ENCODE measurements at regions not wholly inside any gene's neighbourhood (a gene's known extent, or its start where the extent isn't known, plus 50 kb on each side); places are given as distances from the start of the nearest gene placed in this dataset.

DNA sequence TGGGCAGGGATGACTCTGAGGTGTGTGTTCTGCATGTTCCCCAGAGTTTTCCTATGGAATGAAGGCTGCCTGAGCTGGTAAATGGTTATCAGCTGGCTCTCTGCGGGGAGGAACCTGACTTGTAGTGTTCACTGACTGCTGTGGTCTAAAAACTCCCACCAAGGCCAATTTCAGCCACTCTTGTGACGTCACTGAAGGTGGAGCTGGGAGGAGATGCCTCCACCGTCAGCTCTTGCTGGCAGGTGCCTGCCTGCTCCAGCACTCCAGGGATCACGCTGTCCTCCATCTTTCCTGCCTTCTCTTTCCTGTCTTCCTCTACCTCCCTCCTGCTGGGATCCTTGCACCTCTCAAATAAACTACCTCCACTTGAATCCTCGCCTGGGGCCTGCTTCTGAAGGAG lies 209.5 kb upstream of the HS6ST1 start:
- BruUV-seq (replicated peaks), result no TSS peak
- no peak overlapping the region for H3K27ac ChIP-seq (ENCODE audit: low read length)
- DNase-seq, result no peak
- peaks cover 13% of the 10 kb centered on the region for H3K27me3 ChIP-seq (ENCODE audit: low read length)
- ChIA-PET CTCF (no interaction called here), POLR2A (ENCODE audit: unreplicated experiment) (no interaction called here)
- H3K4me1 ChIP-seq (ENCODE audit: insufficient read depth, low read length), result no peaks in the 10 kb centered on the region
- no peaks in the 10 kb centered on the region for H3K36me3 ChIP-seq (ENCODE audit: low read depth, low read length)
- no peak overlapping the region for H3K9ac ChIP-seq (ENCODE audit: low read length)
- no peaks in the 10 kb centered on the region for H3K79me2 ChIP-seq (ENCODE audit: low read length)
- H4K20me1 ChIP-seq (ENCODE audit: low read length), result no peaks in the 10 kb centered on the region
- H3K9me3 ChIP-seq (ENCODE audit: low read length), result no peaks in the 10 kb centered on the region
- no peaks in the 10 kb centered on the region for H3F3A ChIP-seq (ENCODE audit: low read length, unreplicated experiment)
- TF ChIP-seq, protein P1, sequence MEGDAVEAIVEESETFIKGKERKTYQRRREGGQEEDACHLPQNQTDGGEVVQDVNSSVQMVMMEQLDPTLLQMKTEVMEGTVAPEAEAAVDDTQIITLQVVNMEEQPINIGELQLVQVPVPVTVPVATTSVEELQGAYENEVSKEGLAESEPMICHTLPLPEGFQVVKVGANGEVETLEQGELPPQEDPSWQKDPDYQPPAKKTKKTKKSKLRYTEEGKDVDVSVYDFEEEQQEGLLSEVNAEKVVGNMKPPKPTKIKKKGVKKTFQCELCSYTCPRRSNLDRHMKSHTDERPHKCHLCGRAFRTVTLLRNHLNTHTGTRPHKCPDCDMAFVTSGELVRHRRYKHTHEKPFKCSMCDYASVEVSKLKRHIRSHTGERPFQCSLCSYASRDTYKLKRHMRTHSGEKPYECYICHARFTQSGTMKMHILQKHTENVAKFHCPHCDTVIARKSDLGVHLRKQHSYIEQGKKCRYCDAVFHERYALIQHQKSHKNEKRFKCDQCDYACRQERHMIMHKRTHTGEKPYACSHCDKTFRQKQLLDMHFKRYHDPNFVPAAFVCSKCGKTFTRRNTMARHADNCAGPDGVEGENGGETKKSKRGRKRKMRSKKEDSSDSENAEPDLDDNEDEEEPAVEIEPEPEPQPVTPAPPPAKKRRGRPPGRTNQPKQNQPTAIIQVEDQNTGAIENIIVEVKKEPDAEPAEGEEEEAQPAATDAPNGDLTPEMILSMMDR (conservative IDR thresholded peaks at IDR 0.05; ENCODE audit: low read depth, low read length), result no peak
- TF ChIP-seq EZH2phosphoT487 (IDR thresholded peaks at IDR 0.05; ENCODE audit: borderline replicate concordance, low read length) (no peak), EZH2 (IDR thresholded peaks at IDR 0.05; ENCODE audit: low read length, unreplicated experiment) (no peak)
- H3K4me2 ChIP-seq (ENCODE audit: low read length), result no peak overlapping the region
- no peak overlapping the region for H2AFZ ChIP-seq (ENCODE audit: low read length)
- ATAC-seq, result no peak
- no peak overlapping the region for H3K4me3 ChIP-seq (ENCODE audit: low read length)
- no peaks in the 10 kb centered on the region for H3K9me2 ChIP-seq (replicated peaks; ENCODE audit: low read length)
- intact Hi-C loops (cut with micrococcal nuclease), result no loop called here

DNA sequence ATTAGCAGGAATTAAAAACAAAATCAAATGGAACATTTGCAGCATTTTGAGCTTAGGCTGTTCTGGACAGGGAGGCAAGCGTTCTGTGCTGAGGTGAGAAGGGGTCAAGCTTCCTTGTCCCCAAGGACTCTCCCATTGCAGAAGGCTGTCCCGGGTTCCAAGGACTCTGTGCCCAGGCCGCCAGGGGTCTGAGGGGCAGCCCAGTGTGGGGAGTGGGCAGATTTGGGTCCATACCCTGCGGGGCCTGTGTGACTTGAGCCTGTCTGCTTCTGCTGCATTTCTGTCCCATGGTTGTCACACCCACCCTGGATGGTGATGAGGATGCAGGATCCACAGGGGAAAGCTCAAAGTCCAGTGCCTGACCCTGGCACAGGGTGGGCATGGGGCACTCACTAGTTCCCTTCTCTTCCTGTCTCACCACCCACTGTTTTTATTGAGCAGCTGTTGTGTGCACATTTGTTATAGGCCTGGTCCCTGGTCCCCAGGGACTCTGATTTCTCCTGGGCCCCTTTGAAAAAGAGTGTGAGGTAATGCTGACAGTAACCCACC lies 211.4 kb upstream of the HS6ST1 start:
- no peak overlapping the region for H3K4me3 ChIP-seq (ENCODE audit: low read length)
- no TSS peak for BruUV-seq (replicated peaks)
- no peaks in the 10 kb centered on the region for H3F3A ChIP-seq (ENCODE audit: low read length, unreplicated experiment)
- H3K9ac ChIP-seq (ENCODE audit: low read length), result no peak overlapping the region
- H3K36me3 ChIP-seq (ENCODE audit: low read depth, low read length), result no peaks in the 10 kb centered on the region
- H3K9me2 ChIP-seq (replicated peaks; ENCODE audit: low read length), result no peaks in the 10 kb centered on the region
- TF ChIP-seq, protein P1 (conservative IDR thresholded peaks at IDR 0.05; ENCODE audit: low read depth, low read length), result no peak
- no peak for TF ChIP-seq EZH2 (IDR thresholded peaks at IDR 0.05; ENCODE audit: low read length, unreplicated experiment)
- no peak for TF ChIP-seq EZH2phosphoT487 (IDR thresholded peaks at IDR 0.05; ENCODE audit: borderline replicate concordance, low read length)
- no peak overlapping the region for H2AFZ ChIP-seq (ENCODE audit: low read length)
- H4K20me1 ChIP-seq (ENCODE audit: low read length), result no peaks in the 10 kb centered on the region
- H3K4me2 ChIP-seq (ENCODE audit: low read length), result no peak overlapping the region
- no peak for ATAC-seq
- POLR2A ChIA-PET (ENCODE audit: unreplicated experiment), result no interaction called here
- H3K27ac ChIP-seq (ENCODE audit: low read length), result no peak overlapping the region
- H3K79me2 ChIP-seq (ENCODE audit: low read length), result no peaks in the 10 kb centered on the region
- H3K4me1 ChIP-seq (ENCODE audit: insufficient read depth, low read length), result no peaks in the 10 kb centered on the region
- intact Hi-C loops (cut with micrococcal nuclease), result no loop called here
- H3K27me3 ChIP-seq (ENCODE audit: low read length), result 0 out of 2 replicates have a peak, but pooled peaks cover 5% of the 10 kb centered on the region
- CTCF ChIA-PET, result no interaction called here
- no peak for DNase-seq
- H3K9me3 ChIP-seq (ENCODE audit: low read length), result no peaks in the 10 kb centered on the region

GRCh38 chr2:128531856-128532255 lies 213.2 kb upstream of the HS6ST1 start:
- Histone ChIP-seq H3F3A (ENCODE audit: low read length, unreplicated experiment) (no peaks in the 10 kb centered on the region), H3K79me2 (ENCODE audit: low read length) (no peaks in the 10 kb centered on the region), H3K4me3 (ENCODE audit: low read length) (no peak overlapping the region), H3K36me3 (ENCODE audit: low read depth, low read length) (no peaks in the 10 kb centered on the region), H3K9ac (ENCODE audit: low read length) (no peak overlapping the region), H2AFZ (ENCODE audit: low read length) (no peak overlapping the region), H3K4me1 (ENCODE audit: insufficient read depth, low read length) (peaks cover 6% of the 10 kb centered on the region), H3K27me3 (ENCODE audit: low read length) (0 out of 2 replicates have a peak, but pooled peaks cover 5% of the 10 kb centered on the region), H4K20me1 (ENCODE audit: low read length) (no peaks in the 10 kb centered on the region), H3K4me2 (ENCODE audit: low read length) (no peak overlapping the region), H3K27ac (ENCODE audit: low read length) (no peak overlapping the region), H3K9me3 (ENCODE audit: low read length) (no peaks in the 10 kb centered on the region), H3K9me2 (replicated peaks; ENCODE audit: low read length) (no peaks in the 10 kb centered on the region)
- ATAC-seq (no peak), DNase-seq (peak; percentile 3)
- CTCF ChIA-PET, result no interaction called here
- intact Hi-C loops (cut with micrococcal nuclease), result no loop called here
- POLR2A ChIA-PET (ENCODE audit: unreplicated experiment), result no interaction called here
- no TSS peak for BruUV-seq (replicated peaks)
- TF ChIP-seq, protein P1 (conservative IDR thresholded peaks at IDR 0.05; ENCODE audit: low read depth, low read length), result peak; percentile 34; the same call in 1 of the 2 replicates
- TF ChIP-seq EZH2phosphoT487 (IDR thresholded peaks at IDR 0.05; ENCODE audit: borderline replicate concordance, low read length), result no peak
- no peak for TF ChIP-seq EZH2 (IDR thresholded peaks at IDR 0.05; ENCODE audit: low read length, unreplicated experiment)
